SK-N-SH treated with all-trans-retinoic acid at 6 μM for 48 hours (cell line): ENCODE measurements at regions not wholly inside any gene's neighbourhood (a gene's known extent, or its start where the extent isn't known, plus 50 kb on each side); places are given as distances from the start of the nearest gene placed in this dataset.

ENCODE experiments used
- TOX ChIP-seq: fragments of 250-450 bp; sonication (Bioruptor Pico); IDR thresholded peaks from 2 replicates; pipeline ENCODE4 v1.8.0; 2021; ENCODE audit warnings: mild to moderate bottlenecking, moderate library complexity, borderline replicate concordance
- ZFP30 ChIP-seq: fragments of 450-650 bp; formaldehyde crosslinking; IDR thresholded peaks from 2 replicates; pipeline ENCODE4 v1.5.0; 2022; ENCODE audit warnings: mild to moderate bottlenecking, moderate library complexity
- ZNF70 ChIP-seq: fragments of 450-650 bp; formaldehyde crosslinking; IDR thresholded peaks from 2 replicates; pipeline ENCODE4 v1.5.0; 2020; ENCODE audit warnings: mild to moderate bottlenecking, moderate library complexity

- no peak for TF ChIP-seq TOX (CRISPR knock-in tag)
- TF ChIP-seq ZNF70 (CRISPR knock-in tag): no peak
- no peak for TF ChIP-seq ZFP30 (CRISPR knock-in tag)
Observed at GRCh38 chr13:85278851-85279250, 520.4 kb downstream of the SLITRK6 start.
